Activated CD8-positive, alpha-beta T cell treated with anti-CD3 and anti-CD28 coated beads, Interleukin-2, amount 10 ng/mL, durations not matched to agents 7 days and 5 days (primary cell): ENCODE measurements at regions not wholly inside any gene's neighbourhood (a gene's known extent, or its start where the extent isn't known, plus 50 kb on each side); places are given as distances from the start of the nearest gene placed in this dataset.

ENCODE experiments used
- ATAC-seq: fragments of 150-1000 bp; cut with Tn5 transposase; one replicate; pipeline ENCODE4 v1.10.0; 2021; ENCODE audit warnings: moderate library complexity
- CTCF ChIA-PET: fragments of 350-600 bp; sonication (Branson Sonifier 250); formaldehyde crosslinking; loops from one replicate; lab custom pipeline; 2021; ENCODE audit warnings: antibody characterized with exemption; lab: Charles Lee
- POLR2A ChIA-PET: fragments of 350-600 bp; sonication (Branson Sonifier 250); formaldehyde crosslinking; loops from one replicate; lab custom pipeline; 2021; ENCODE audit warnings: antibody characterized with exemption; lab: Charles Lee
- DNase-seq: peaks from one replicate; pipeline ENCODE4 v3.0.0-alpha.2; 2020
- H3K27ac Mint-ChIP-seq: one replicate; pipeline ENCODE4 v1.8.0; 2021; ENCODE audit warnings: mild to moderate bottlenecking, mixed read lengths
- H3K27me3 Mint-ChIP-seq: one replicate; pipeline ENCODE4 v1.8.0; 2021; ENCODE audit warnings: low read depth, mixed read lengths
- H3K36me3 Mint-ChIP-seq: one replicate; pipeline ENCODE4 v1.8.0; 2021; ENCODE audit warnings: low read depth, mixed read lengths
- H3K4me1 Mint-ChIP-seq: one replicate; pipeline ENCODE4 v1.8.0; 2021; ENCODE audit warnings: low read depth, mixed read lengths
- H3K4me3 Mint-ChIP-seq: one replicate; pipeline ENCODE4 v1.8.0; 2021; ENCODE audit warnings: mild to moderate bottlenecking, mixed read lengths
- H3K9me3 Mint-ChIP-seq: one replicate; pipeline ENCODE4 v1.8.0; 2022; ENCODE audit warnings: mixed read lengths; ENCODE audit not compliant: insufficient read depth

GRCh38 chr10:116006508-116006907 lies 266.5 kb downstream of the GFRA1 start:
- H3K4me3 Mint-ChIP-seq, result no peak overlapping the region
- H3K4me1 Mint-ChIP-seq, result no peaks in the 10 kb centered on the region
- ATAC-seq (no peak), DNase-seq (no peak)
- no peak overlapping the region for H3K27ac Mint-ChIP-seq
- no peaks in the 10 kb centered on the region for H3K9me3 Mint-ChIP-seq
- no peaks in the 10 kb centered on the region for H3K36me3 Mint-ChIP-seq
- no peaks in the 10 kb centered on the region for H3K27me3 Mint-ChIP-seq
- ChIA-PET POLR2A (no interaction called here), CTCF (no interaction called here)

- no peaks in the 10 kb centered on the region for H3K27me3 Mint-ChIP-seq
- CTCF ChIA-PET, result no interaction called here
- POLR2A ChIA-PET, result no interaction called here
Observed at GRCh38 chr10:116005301-116005700, 267.7 kb downstream of the GFRA1 start.

GRCh38 chr10:116002735-116003134 lies 270.3 kb downstream of the GFRA1 start:
- no peak overlapping the region for H3K27ac Mint-ChIP-seq
- DNase-seq, result no peak
- H3K9me3 Mint-ChIP-seq, result no peaks in the 10 kb centered on the region
- no peak for ATAC-seq
- no peaks in the 10 kb centered on the region for H3K27me3 Mint-ChIP-seq
- no peaks in the 10 kb centered on the region for H3K36me3 Mint-ChIP-seq
- no peaks in the 10 kb centered on the region for H3K4me1 Mint-ChIP-seq
- no peak overlapping the region for H3K4me3 Mint-ChIP-seq
- ChIA-PET POLR2A (no interaction called here), CTCF (no interaction called here)

More at GRCh38 chr10:116005301-116005700, 267.7 kb downstream of the GFRA1 start:
- no peak for DNase-seq
- no peaks in the 10 kb centered on the region for H3K4me1 Mint-ChIP-seq
- no peaks in the 10 kb centered on the region for H3K36me3 Mint-ChIP-seq
- no peak overlapping the region for H3K4me3 Mint-ChIP-seq
- no peak for ATAC-seq
- H3K27ac Mint-ChIP-seq, result no peak overlapping the region
- no peaks in the 10 kb centered on the region for H3K9me3 Mint-ChIP-seq

- DNase-seq (no peak), ATAC-seq (no peak)
- Mint-ChIP-seq H3K27ac (no peak overlapping the region), H3K36me3 (no peaks in the 10 kb centered on the region), H3K9me3 (no peaks in the 10 kb centered on the region), H3K4me3 (no peak overlapping the region), H3K27me3 (no peaks in the 10 kb centered on the region), H3K4me1 (no peaks in the 10 kb centered on the region)
- CTCF ChIA-PET, result no interaction called here
- POLR2A ChIA-PET, result no interaction called here
Observed at GRCh38 chr10:116001976-116002375, 271.0 kb downstream of the GFRA1 start.

GRCh38 chr10:116001262-116001857 lies 271.6 kb downstream of the GFRA1 start:
- Mint-ChIP-seq H3K27ac (no peak overlapping the region), H3K9me3 (no peaks in the 10 kb centered on the region), H3K4me1 (no peaks in the 10 kb centered on the region), H3K4me3 (no peak overlapping the region), H3K27me3 (no peaks in the 10 kb centered on the region), H3K36me3 (no peaks in the 10 kb centered on the region)
- ATAC-seq (no peak), DNase-seq (no peak)
- CTCF ChIA-PET, result no interaction called here
- POLR2A ChIA-PET, result no interaction called here

- POLR2A ChIA-PET, result interaction anchor here (0.5 kb wide), 1 partner anchor 1245 kb away, joined by 3 read pairs; no protein-coding TSS in a partner anchor
- no peak overlapping the region for H3K4me3 Mint-ChIP-seq
- H3K9me3 Mint-ChIP-seq, result no peaks in the 10 kb centered on the region
- H3K36me3 Mint-ChIP-seq, result no peaks in the 10 kb centered on the region
- H3K27ac Mint-ChIP-seq, result no peak overlapping the region
- CTCF ChIA-PET, result no interaction called here
- no peaks in the 10 kb centered on the region for H3K4me1 Mint-ChIP-seq
- DNase-seq (no peak), ATAC-seq (no peak)
- H3K27me3 Mint-ChIP-seq, result no peaks in the 10 kb centered on the region
Observed at GRCh38 chr10:116000151-116000842, 272.7 kb downstream of the GFRA1 start.
